Upper lobe of right lung (tissue), 1 donor: ENCODE measurements at regions not wholly inside any gene's neighbourhood (a gene's known extent, or its start where the extent isn't known, plus 50 kb on each side); places are given as distances from the start of the nearest gene placed in this dataset.

ENCODE experiments used
- ATAC-seq: fragments of 200-7000 bp; cut with Tn5 transposase; one replicate; pipeline ENCODE4 v1.9.1; 2020; ENCODE audit warnings: mild to moderate bottlenecking, moderate library complexity
- DNase-seq: peaks from one replicate; pipeline ENCODE4 v3.0.0-alpha.2; 2020
- H3K27ac ChIP-seq: fragments of 200-600 bp; one replicate; pipeline ENCODE4 v1.8.0; 2022
- H3K27me3 ChIP-seq: fragments of 200-600 bp; one replicate; pipeline ENCODE4 v1.8.0; 2022; ENCODE audit warnings: mild to moderate bottlenecking
- H3K36me3 ChIP-seq: fragments of 200-600 bp; one replicate; pipeline ENCODE4 v1.8.0; 2022
- H3K4me1 ChIP-seq: fragments of 200-600 bp; one replicate; pipeline ENCODE4 v1.8.0; 2022
- H3K4me3 ChIP-seq: fragments of 200-600 bp; one replicate; pipeline ENCODE4 v1.8.0; 2022; ENCODE audit warnings: mild to moderate bottlenecking
- H3K9me3 ChIP-seq: fragments of 200-600 bp; one replicate; pipeline ENCODE4 v1.8.0; 2022
- intact Hi-C: fragments of 100-400 bp; cut with DNase I; formaldehyde crosslinking; loops from one replicate; pipeline ENCODE4 v1.11.0; 2022
- TF ChIP-seq, protein P1 (sequence below): fragments of 200-600 bp; IDR thresholded peaks from one replicate; pipeline ENCODE4 v1.8.0; 2022; ENCODE audit warnings: antibody characterized with exemption
- donor health status: DM: no; HTN: yes; CAD: no; lungs with severe emphysema.

- intact Hi-C loops = no loop called here
Observed at GRCh38 chr3:5330152-5330810, 142.8 kb downstream of the EDEM1 start.

GRCh38 chr3:5331567-5332269, 144.2 kb downstream of the EDEM1 start:
- H3K4me1 ChIP-seq = no peaks in the 10 kb centered on the region
- H3K36me3 ChIP-seq = no peaks in the 10 kb centered on the region
- DNase-seq (no peak), ATAC-seq (no peak)
- no peaks in the 10 kb centered on the region for H3K9me3 ChIP-seq
- H3K4me3 ChIP-seq = no peak overlapping the region
- H3K27me3 ChIP-seq = no peaks in the 10 kb centered on the region
- intact Hi-C loops = no loop called here
- TF ChIP-seq, protein P1, sequence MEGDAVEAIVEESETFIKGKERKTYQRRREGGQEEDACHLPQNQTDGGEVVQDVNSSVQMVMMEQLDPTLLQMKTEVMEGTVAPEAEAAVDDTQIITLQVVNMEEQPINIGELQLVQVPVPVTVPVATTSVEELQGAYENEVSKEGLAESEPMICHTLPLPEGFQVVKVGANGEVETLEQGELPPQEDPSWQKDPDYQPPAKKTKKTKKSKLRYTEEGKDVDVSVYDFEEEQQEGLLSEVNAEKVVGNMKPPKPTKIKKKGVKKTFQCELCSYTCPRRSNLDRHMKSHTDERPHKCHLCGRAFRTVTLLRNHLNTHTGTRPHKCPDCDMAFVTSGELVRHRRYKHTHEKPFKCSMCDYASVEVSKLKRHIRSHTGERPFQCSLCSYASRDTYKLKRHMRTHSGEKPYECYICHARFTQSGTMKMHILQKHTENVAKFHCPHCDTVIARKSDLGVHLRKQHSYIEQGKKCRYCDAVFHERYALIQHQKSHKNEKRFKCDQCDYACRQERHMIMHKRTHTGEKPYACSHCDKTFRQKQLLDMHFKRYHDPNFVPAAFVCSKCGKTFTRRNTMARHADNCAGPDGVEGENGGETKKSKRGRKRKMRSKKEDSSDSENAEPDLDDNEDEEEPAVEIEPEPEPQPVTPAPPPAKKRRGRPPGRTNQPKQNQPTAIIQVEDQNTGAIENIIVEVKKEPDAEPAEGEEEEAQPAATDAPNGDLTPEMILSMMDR = no peak
- no peak overlapping the region for H3K27ac ChIP-seq

More at GRCh38 chr3:5330152-5330810, 142.8 kb downstream of the EDEM1 start:
- Histone ChIP-seq H3K27ac (no peak overlapping the region), H3K27me3 (no peaks in the 10 kb centered on the region), H3K4me3 (no peak overlapping the region), H3K36me3 (no peaks in the 10 kb centered on the region), H3K4me1 (no peaks in the 10 kb centered on the region), H3K9me3 (no peaks in the 10 kb centered on the region)
- ATAC-seq = no peak
- TF ChIP-seq, protein P1 = no peak
- DNase-seq = no peak

- no peaks in the 10 kb centered on the region for H3K9me3 ChIP-seq
Observed at GRCh38 chr3:5332270-5332956, 144.9 kb downstream of the EDEM1 start.

GRCh38 chr3:5339967-5340535, 152.5 kb downstream of the EDEM1 start:
- ATAC-seq = no peak
- TF ChIP-seq, protein P1 = no peak
- H3K27ac ChIP-seq = no peak overlapping the region
- no peaks in the 10 kb centered on the region for H3K27me3 ChIP-seq
- no peaks in the 10 kb centered on the region for H3K9me3 ChIP-seq
- intact Hi-C loops = no loop called here
- no peak overlapping the region for H3K4me3 ChIP-seq
- no peaks in the 10 kb centered on the region for H3K36me3 ChIP-seq
- no peaks in the 10 kb centered on the region for H3K4me1 ChIP-seq
- no peak for DNase-seq

More at GRCh38 chr3:5332270-5332956, 144.9 kb downstream of the EDEM1 start:
- Histone ChIP-seq H3K27ac (no peak overlapping the region), H3K4me1 (no peaks in the 10 kb centered on the region), H3K36me3 (no peaks in the 10 kb centered on the region), H3K4me3 (no peak overlapping the region), H3K27me3 (no peaks in the 10 kb centered on the region)
- intact Hi-C loops = no loop called here
- TF ChIP-seq, protein P1 = no peak
- DNase-seq (no peak), ATAC-seq (no peak)

DNA sequence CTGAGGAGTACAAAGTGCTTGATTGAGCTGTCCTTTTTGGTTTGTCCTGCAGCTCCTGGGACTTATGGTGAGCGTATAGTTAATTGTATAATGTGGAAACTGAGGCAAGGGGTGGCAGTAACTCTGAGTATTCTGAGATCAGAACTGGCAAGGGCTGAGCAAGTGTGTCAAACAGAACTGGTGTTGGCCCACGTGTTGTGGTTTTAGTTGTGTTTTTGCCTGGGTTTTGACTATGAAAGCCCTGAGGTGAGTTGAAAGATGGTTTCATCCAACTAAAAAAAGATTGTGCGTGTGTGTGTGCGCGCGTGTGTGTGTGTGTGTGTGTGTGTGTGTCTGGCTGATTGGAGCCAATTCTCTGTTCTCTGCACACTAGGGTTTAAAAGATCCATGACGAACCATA, 154.1 kb downstream of the EDEM1 start:
- H3K27me3 ChIP-seq = no peaks in the 10 kb centered on the region
- H3K36me3 ChIP-seq = no peaks in the 10 kb centered on the region
- no peaks in the 10 kb centered on the region for H3K9me3 ChIP-seq
- no peaks in the 10 kb centered on the region for H3K4me1 ChIP-seq
- ATAC-seq (no peak), DNase-seq (no peak)
- intact Hi-C loops = no loop called here
- TF ChIP-seq, protein P1 = no peak
- no peak overlapping the region for H3K4me3 ChIP-seq
- no peak overlapping the region for H3K27ac ChIP-seq
